ENCODE measurements at regions not wholly inside any gene's neighbourhood (a gene's known extent, or its start where the extent isn't known, plus 50 kb on each side); places are given as distances from the start of the nearest gene placed in this dataset.

DNA sequence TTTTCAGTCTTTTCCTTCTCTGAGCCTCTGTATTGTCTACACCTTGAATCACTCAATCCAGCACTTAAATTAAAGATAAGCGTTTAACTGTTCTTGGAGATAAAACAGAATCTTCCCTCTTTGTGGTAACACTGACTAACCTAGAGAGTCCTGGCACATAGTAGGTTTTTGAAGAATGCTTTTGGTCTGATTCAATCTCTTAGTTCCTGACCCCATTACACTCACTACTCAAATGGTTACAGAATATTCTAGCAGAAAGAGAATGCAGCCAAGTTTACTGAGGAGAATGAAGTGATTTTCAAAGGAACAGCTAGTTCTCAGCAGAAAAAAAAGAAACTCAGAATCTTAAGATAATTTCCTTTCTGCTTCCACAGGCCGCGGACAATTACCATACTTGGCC lies 309.2 kb upstream of the PRMT6 start:
- H3K4me2 ChIP-seq (ENCODE audit: control insufficient read depth, insufficient read depth) = no peak overlapping the region
- RAD21 ChIA-PET (ENCODE audit: unreplicated experiment) = no interaction called here
- TF ChIP-seq EGR1 (IDR thresholded peaks at IDR 0.05; ENCODE audit: borderline replicate concordance in 1 of 2, low read depth in 2 of 2, low read length in 2 of 2) (no peak), ZNF622 (IDR thresholded peaks at IDR 0.05) (no peak), POLR2AphosphoS5 (IDR thresholded peaks at IDR 0.05; ENCODE audit: low read length) (no peak), MEF2B (IDR thresholded peaks at IDR 0.05; ENCODE audit: partially characterized antibody, poor library complexity, severe bottlenecking) (no peak), BRCA1 (IDR thresholded peaks at IDR 0.05; ENCODE audit: low read depth, low read length) (no peak), IRF4 (IDR thresholded peaks at IDR 0.05; ENCODE audit: low read depth, low read length) (no peak), SUPT20H (IDR thresholded peaks at IDR 0.05; ENCODE audit: borderline replicate concordance, control insufficient read depth, low read depth, low read length) (no peak), MYB (IDR thresholded peaks at IDR 0.05; ENCODE audit: borderline replicate concordance, low read depth, low read length) (no peak), JUNB (IDR thresholded peaks at IDR 0.05) (no peak)
- TF ChIP-seq, protein P1, sequence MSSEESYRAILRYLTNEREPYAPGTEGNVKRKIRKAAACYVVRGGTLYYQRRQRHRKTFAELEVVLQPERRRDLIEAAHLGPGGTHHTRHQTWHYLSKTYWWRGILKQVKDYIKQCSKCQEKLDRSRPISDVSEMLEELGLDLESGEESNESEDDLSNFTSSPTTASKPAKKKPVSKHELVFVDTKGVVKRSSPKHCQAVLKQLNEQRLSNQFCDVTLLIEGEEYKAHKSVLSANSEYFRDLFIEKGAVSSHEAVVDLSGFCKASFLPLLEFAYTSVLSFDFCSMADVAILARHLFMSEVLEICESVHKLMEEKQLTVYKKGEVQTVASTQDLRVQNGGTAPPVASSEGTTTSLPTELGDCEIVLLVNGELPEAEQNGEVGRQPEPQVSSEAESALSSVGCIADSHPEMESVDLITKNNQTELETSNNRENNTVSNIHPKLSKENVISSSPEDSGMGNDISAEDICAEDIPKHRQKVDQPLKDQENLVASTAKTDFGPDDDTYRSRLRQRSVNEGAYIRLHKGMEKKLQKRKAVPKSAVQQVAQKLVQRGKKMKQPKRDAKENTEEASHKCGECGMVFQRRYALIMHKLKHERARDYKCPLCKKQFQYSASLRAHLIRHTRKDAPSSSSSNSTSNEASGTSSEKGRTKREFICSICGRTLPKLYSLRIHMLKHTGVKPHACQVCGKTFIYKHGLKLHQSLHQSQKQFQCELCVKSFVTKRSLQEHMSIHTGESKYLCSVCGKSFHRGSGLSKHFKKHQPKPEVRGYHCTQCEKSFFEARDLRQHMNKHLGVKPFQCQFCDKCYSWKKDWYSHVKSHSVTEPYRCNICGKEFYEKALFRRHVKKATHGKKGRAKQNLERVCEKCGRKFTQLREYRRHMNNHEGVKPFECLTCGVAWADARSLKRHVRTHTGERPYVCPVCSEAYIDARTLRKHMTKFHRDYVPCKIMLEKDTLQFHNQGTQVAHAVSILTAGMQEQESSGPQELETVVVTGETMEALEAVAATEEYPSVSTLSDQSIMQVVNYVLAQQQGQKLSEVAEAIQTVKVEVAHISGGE (CRISPR knock-in tag; IDR thresholded peaks at IDR 0.05) = no peak
- TF ChIP-seq, protein P2, sequence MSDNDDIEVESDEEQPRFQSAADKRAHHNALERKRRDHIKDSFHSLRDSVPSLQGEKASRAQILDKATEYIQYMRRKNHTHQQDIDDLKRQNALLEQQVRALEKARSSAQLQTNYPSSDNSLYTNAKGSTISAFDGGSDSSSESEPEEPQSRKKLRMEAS (IDR thresholded peaks at IDR 0.05; ENCODE audit: low read depth, low read length) = no peak
- TF ChIP-seq, protein P3, sequence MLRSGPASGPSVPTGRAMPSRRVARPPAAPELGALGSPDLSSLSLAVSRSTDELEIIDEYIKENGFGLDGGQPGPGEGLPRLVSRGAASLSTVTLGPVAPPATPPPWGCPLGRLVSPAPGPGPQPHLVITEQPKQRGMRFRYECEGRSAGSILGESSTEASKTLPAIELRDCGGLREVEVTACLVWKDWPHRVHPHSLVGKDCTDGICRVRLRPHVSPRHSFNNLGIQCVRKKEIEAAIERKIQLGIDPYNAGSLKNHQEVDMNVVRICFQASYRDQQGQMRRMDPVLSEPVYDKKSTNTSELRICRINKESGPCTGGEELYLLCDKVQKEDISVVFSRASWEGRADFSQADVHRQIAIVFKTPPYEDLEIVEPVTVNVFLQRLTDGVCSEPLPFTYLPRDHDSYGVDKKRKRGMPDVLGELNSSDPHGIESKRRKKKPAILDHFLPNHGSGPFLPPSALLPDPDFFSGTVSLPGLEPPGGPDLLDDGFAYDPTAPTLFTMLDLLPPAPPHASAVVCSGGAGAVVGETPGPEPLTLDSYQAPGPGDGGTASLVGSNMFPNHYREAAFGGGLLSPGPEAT (IDR thresholded peaks at IDR 0.05; ENCODE audit: low read depth) = no peak
- TF ChIP-seq, protein P4, sequence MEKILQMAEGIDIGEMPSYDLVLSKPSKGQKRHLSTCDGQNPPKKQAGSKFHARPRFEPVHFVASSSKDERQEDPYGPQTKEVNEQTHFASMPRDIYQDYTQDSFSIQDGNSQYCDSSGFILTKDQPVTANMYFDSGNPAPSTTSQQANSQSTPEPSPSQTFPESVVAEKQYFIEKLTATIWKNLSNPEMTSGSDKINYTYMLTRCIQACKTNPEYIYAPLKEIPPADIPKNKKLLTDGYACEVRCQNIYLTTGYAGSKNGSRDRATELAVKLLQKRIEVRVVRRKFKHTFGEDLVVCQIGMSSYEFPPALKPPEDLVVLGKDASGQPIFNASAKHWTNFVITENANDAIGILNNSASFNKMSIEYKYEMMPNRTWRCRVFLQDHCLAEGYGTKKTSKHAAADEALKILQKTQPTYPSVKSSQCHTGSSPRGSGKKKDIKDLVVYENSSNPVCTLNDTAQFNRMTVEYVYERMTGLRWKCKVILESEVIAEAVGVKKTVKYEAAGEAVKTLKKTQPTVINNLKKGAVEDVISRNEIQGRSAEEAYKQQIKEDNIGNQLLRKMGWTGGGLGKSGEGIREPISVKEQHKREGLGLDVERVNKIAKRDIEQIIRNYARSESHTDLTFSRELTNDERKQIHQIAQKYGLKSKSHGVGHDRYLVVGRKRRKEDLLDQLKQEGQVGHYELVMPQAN (conservative IDR thresholded peaks at IDR 0.05) = no peak
- H3K9me3 ChIP-seq (replicated peaks; ENCODE audit: control insufficient read depth, insufficient read depth, low read length) = no peaks in the 10 kb centered on the region
- ATAC-seq = no peak
- in situ Hi-C loops (cut with MboI) = no loop called here
- no peaks in the 10 kb centered on the region for H4K20me1 ChIP-seq (ENCODE audit: control insufficient read depth, insufficient read depth)
- SMC1A ChIA-PET (ENCODE audit: uncharacterized antibody, unreplicated experiment) = no interaction called here
- BruUV-seq (replicated peaks) = no TSS peak
- H3K27ac ChIP-seq (ENCODE audit: control insufficient read depth, insufficient read depth) = no peak overlapping the region
- H3K9ac ChIP-seq (ENCODE audit: control insufficient read depth, insufficient read depth, low read length) = no peak overlapping the region
- no peak for FAIRE-seq
- CTCF ChIA-PET = no interaction called here
- POLR2A ChIA-PET = no interaction called here
- intact Hi-C loops (cut with micrococcal nuclease; ENCODE audit: unreplicated experiment) = no loop called here
- H3K27me3 ChIP-seq (replicated peaks in 1 of 2; ENCODE audit: control insufficient read depth in 2 of 2, insufficient read depth in 2 of 2, low read length in 1 of 2) = no peaks in the 10 kb centered on the region
- H2AFZ ChIP-seq (ENCODE audit: control insufficient read depth, low read depth, low read length) = no peak overlapping the region
- no peak for DNase-seq (ENCODE audit: low read depth, low spot score)
- H3K4me3 ChIP-seq = no peak overlapping the region
- no peaks in the 10 kb centered on the region for H3K4me1 ChIP-seq (ENCODE audit: control insufficient read depth, insufficient read depth, low read length)
- H3K36me3 ChIP-seq (ENCODE audit: control insufficient read depth in 2 of 2, insufficient read depth in 2 of 2, low read length in 1 of 2) = no peaks in the 10 kb centered on the region
- 62% methylated on average over 3 of the region's 3 CpGs for WGBS (ENCODE audit: insufficient coverage, insufficient replicate concordance, low lambda C conversion rate, missing lambda C conversion rate)
- H3K79me2 ChIP-seq (ENCODE audit: control insufficient read depth, insufficient read depth, low read length) = no peaks in the 10 kb centered on the region

Data from GM12878 (cell line).